ENCODE measurements at regions not wholly inside any gene's neighbourhood (a gene's known extent, or its start where the extent isn't known, plus 50 kb on each side); places are given as distances from the start of the nearest gene placed in this dataset.

DNA sequence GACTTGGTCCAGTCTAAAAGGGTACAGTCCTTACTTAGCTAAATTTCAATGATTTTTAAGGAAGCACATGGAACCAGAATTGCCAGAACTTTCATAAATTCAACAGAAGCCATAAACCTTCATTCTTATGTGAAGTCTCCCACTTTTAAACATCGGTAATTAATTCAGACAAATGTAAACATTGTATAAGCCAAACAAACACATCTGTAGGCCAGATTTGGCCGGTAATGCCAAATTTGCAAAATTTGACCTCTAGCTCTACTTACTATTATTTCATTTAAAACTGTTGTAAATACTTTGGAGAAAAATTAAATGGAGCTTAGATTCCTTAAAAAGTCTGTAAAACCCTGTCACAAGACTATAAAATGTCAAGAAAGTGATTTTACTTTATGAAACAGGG lies 83.2 kb upstream of the GALNT5 start:
- TF ChIP-seq, protein P1, sequence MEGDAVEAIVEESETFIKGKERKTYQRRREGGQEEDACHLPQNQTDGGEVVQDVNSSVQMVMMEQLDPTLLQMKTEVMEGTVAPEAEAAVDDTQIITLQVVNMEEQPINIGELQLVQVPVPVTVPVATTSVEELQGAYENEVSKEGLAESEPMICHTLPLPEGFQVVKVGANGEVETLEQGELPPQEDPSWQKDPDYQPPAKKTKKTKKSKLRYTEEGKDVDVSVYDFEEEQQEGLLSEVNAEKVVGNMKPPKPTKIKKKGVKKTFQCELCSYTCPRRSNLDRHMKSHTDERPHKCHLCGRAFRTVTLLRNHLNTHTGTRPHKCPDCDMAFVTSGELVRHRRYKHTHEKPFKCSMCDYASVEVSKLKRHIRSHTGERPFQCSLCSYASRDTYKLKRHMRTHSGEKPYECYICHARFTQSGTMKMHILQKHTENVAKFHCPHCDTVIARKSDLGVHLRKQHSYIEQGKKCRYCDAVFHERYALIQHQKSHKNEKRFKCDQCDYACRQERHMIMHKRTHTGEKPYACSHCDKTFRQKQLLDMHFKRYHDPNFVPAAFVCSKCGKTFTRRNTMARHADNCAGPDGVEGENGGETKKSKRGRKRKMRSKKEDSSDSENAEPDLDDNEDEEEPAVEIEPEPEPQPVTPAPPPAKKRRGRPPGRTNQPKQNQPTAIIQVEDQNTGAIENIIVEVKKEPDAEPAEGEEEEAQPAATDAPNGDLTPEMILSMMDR (IDR thresholded peaks at IDR 0.05), result no peak
- TF ChIP-seq POLR2A (IDR thresholded peaks at IDR 0.05), result no peak
- no peaks in the 10 kb centered on the region for H3K4me1 ChIP-seq
- no peak overlapping the region for H3K4me3 ChIP-seq
- H3K36me3 ChIP-seq, result no peaks in the 10 kb centered on the region
- H3K27ac ChIP-seq, result no peak overlapping the region
- intact Hi-C loops (cut with DNase I; ENCODE audit: low total_unique reads), result no loop called here
- DNase-seq, result no peak
- no peaks in the 10 kb centered on the region for H3K27me3 ChIP-seq
- H3K9me3 ChIP-seq, result no peaks in the 10 kb centered on the region

GRCh38 chr2:157176602-157177001 lies 80.9 kb upstream of the GALNT5 start:
- Histone ChIP-seq H3K9me3 (no peaks in the 10 kb centered on the region), H3K36me3 (no peaks in the 10 kb centered on the region), H3K27ac (no peak overlapping the region), H3K27me3 (no peaks in the 10 kb centered on the region), H3K4me1 (no peaks in the 10 kb centered on the region), H3K4me3 (no peak overlapping the region)
- intact Hi-C loops (cut with DNase I; ENCODE audit: low total_unique reads), result no loop called here
- TF ChIP-seq POLR2A (IDR thresholded peaks at IDR 0.05), result no peak
- TF ChIP-seq, protein P1 (IDR thresholded peaks at IDR 0.05), result no peak
- no peak for DNase-seq

DNA sequence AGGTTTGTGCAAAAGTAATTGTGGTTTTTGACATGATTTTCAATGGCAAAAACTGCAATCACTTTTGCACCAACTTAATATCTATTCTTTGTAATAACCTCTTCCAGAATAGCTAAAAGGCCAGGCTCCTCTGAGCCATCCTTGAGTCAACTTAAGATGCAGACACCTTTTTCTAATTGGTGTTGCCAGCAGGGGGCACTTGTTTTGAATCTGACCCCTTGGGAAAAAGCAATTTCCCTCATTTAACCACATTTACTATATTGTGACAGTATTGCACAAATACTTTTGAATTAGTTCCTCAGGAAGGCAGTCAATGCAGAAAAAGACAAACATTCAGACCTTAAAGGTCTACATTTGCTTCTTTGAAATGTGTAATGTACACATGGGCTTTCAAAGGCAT lies 78.6 kb upstream of the GALNT5 start:
- H3K36me3 ChIP-seq, result no peaks in the 10 kb centered on the region
- no peak for TF ChIP-seq POLR2A (IDR thresholded peaks at IDR 0.05)
- TF ChIP-seq, protein P1 (IDR thresholded peaks at IDR 0.05), result no peak
- no peaks in the 10 kb centered on the region for H3K27me3 ChIP-seq
- no peaks in the 10 kb centered on the region for H3K4me1 ChIP-seq
- no peak for DNase-seq
- H3K9me3 ChIP-seq, result no peaks in the 10 kb centered on the region
- no peak overlapping the region for H3K27ac ChIP-seq
- intact Hi-C loops (cut with DNase I; ENCODE audit: low total_unique reads), result no loop called here
- no peak overlapping the region for H3K4me3 ChIP-seq

DNA sequence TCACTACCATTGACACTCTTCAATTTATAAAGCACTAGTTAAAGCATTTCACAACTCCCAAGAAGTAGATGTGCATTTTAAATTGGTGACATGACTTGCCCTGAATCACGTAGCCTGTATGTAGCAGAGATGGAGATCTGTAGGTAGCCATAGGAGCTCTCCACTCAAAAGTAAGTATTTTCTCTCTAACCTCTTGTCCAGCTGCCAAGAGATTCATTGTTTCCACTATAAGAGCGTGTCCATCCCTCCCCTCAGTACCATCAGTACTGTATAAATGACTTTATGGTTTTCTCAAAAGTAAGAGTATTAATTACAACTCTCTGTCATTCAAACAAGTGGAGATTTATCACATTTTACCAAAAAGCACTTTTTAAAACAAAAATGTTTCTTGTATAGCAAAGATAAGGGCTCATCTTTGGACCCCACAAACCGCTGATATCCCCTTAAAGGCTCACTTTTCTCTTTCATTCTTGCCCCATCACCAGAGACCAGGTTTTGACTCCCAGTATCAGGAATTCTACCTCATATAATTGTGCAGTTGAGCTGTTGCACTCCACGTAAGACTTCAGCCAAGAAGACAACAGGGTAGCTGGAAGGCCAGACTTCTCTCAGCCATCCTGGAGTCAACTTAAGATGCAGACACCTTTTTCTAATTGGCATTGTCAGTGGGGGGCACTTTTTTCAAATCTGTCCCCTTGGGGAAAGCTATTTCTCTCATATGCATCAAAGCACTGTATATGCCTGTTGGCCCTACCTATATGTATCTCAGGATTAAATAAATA lies 78.0 kb upstream of the GALNT5 start:
- no peak for TF ChIP-seq POLR2A (IDR thresholded peaks at IDR 0.05)
- TF ChIP-seq, protein P1 (IDR thresholded peaks at IDR 0.05), result no peak
- Histone ChIP-seq H3K4me3 (no peak overlapping the region), H3K36me3 (no peaks in the 10 kb centered on the region), H3K9me3 (no peaks in the 10 kb centered on the region), H3K4me1 (no peaks in the 10 kb centered on the region), H3K27ac (no peak overlapping the region), H3K27me3 (no peaks in the 10 kb centered on the region)
- intact Hi-C loops (cut with DNase I; ENCODE audit: low total_unique reads), result no loop called here
- DNase-seq, result no peak

GRCh38 chr2:157180359-157180758 lies 77.1 kb upstream of the GALNT5 start:
- H3K27ac ChIP-seq, result no peak overlapping the region
- H3K27me3 ChIP-seq, result no peaks in the 10 kb centered on the region
- DNase-seq, result no peak
- H3K4me3 ChIP-seq, result no peak overlapping the region
- no peaks in the 10 kb centered on the region for H3K36me3 ChIP-seq
- no peaks in the 10 kb centered on the region for H3K4me1 ChIP-seq
- no peak for TF ChIP-seq POLR2A (IDR thresholded peaks at IDR 0.05)
- TF ChIP-seq, protein P1 (IDR thresholded peaks at IDR 0.05), result no peak
- H3K9me3 ChIP-seq, result no peaks in the 10 kb centered on the region
- intact Hi-C loops (cut with DNase I; ENCODE audit: low total_unique reads), result no loop called here

Data from uterus (tissue), 3 donors.